Naive thymus-derived CD4-positive, alpha-beta T cell (primary cell): ENCODE measurements at regions not wholly inside any gene's neighbourhood (a gene's known extent, or its start where the extent isn't known, plus 50 kb on each side); places are given as distances from the start of the nearest gene placed in this dataset.

Experiments used
- ATAC-seq: fragments of 150-1000 bp; cut with Tn5 transposase; 2 replicates; pipeline ENCODE4 v1.10.0; 2021; ENCODE audit warnings: mild to moderate bottlenecking, moderate library complexity
- CTCF ChIA-PET: fragments of 350-600 bp; sonication (Branson Sonifier 250); formaldehyde crosslinking; loops from one replicate; lab custom pipeline; 2021; ENCODE audit warnings: antibody characterized with exemption; lab: Charles Lee
- POLR2A ChIA-PET: fragments of 350-600 bp; sonication (Branson Sonifier 250); formaldehyde crosslinking; loops from one replicate; lab custom pipeline; 2021; ENCODE audit warnings: antibody characterized with exemption, inconsistent platforms; lab: Charles Lee
- DNase-seq, 9 donors: peaks; one replicate each; pipeline versions ENCODE4 v3.0.0 to v3.0.0-alpha.2; 2020 to 2022; ENCODE audit warnings: mixed read lengths in 1 of 9
- H3K27ac ChIP-seq: one replicate; pipeline ENCODE4 v1.7.0; 2013; ENCODE audit warnings: mild to moderate bottlenecking, low read depth, low read length, moderate library complexity
- H3K27me3 ChIP-seq, 2 donors: one replicate each; pipeline ENCODE4 v1.7.0; 2013; ENCODE audit warnings: low read length in 2 of 2, mild to moderate bottlenecking in 2 of 2, moderate library complexity in 2 of 2; ENCODE audit not compliant: control insufficient read depth in 2 of 2, insufficient read depth in 2 of 2
- H3K36me3 ChIP-seq, 3 experiments: 1 replicate in 2 of 3; 2 replicates in 1 of 3; pipeline ENCODE4 v1.7.0; 2013; ENCODE audit warnings: low read length in 3 of 3, mild to moderate bottlenecking in 3 of 3, moderate library complexity in 1 of 3; ENCODE audit not compliant: insufficient read depth in 3 of 3, control insufficient read depth in 2 of 3
- H3K4me1 ChIP-seq, 2 donors: one replicate each; pipeline ENCODE4 v1.7.0; 2013; ENCODE audit warnings: low read length in 2 of 2, mild to moderate bottlenecking in 2 of 2, moderate library complexity in 1 of 2; ENCODE audit not compliant: control insufficient read depth in 2 of 2, insufficient read depth in 2 of 2
- H3K4me3 ChIP-seq: 2 replicates; pipeline ENCODE4 v1.7.0; 2013; ENCODE audit warnings: mild to moderate bottlenecking, low read length
- H3K9me3 ChIP-seq, 3 experiments: 1 replicate in 2 of 3; 2 replicates in 1 of 3; pipeline ENCODE4 v1.7.0; 2013; ENCODE audit warnings: low read length in 3 of 3; ENCODE audit not compliant: control insufficient read depth in 2 of 3
- H3K27ac Mint-ChIP-seq, 9 donors: one replicate each; pipeline ENCODE4 v1.8.0; 2020 to 2022; ENCODE audit warnings: mixed read lengths in 9 of 9, mild to moderate bottlenecking in 8 of 9, moderate library complexity in 5 of 9, inconsistent platforms in 2 of 9
- H3K27me3 Mint-ChIP-seq, 5 donors: one replicate each; pipeline ENCODE4 v1.8.0; 2021 to 2022; ENCODE audit warnings: mixed read lengths in 5 of 5, mild to moderate bottlenecking in 1 of 5
- H3K36me3 Mint-ChIP-seq, 5 donors: one replicate each; pipeline ENCODE4 v1.8.0; 2020 to 2022; ENCODE audit warnings: mixed read lengths in 5 of 5, mild to moderate bottlenecking in 3 of 5, inconsistent platforms in 1 of 5
- H3K4me1 Mint-ChIP-seq, 7 donors: one replicate each; pipeline ENCODE4 v1.8.0; 2020 to 2022; ENCODE audit warnings: mixed read lengths in 7 of 7, mild to moderate bottlenecking in 3 of 7, inconsistent platforms in 1 of 7
- H3K4me3 Mint-ChIP-seq, 10 donors: one replicate each; pipeline ENCODE4 v1.8.0; 2020 to 2022; ENCODE audit warnings: mild to moderate bottlenecking in 10 of 10, mixed read lengths in 10 of 10, moderate library complexity in 6 of 10, inconsistent platforms in 2 of 10
- H3K9me3 Mint-ChIP-seq, 11 donors: one replicate each; pipeline ENCODE4 v1.8.0; 2020 to 2022; ENCODE audit warnings: mixed read lengths in 11 of 11, mild to moderate bottlenecking in 4 of 11, inconsistent platforms in 1 of 11, moderate library complexity in 1 of 11
- intact Hi-C, 2 donors: fragments of 100-400 bp; cut with micrococcal nuclease; formaldehyde crosslinking; loops; one replicate each; pipeline ENCODE4 v1.15.1; 2023

- DNase-seq: no peak
- intact Hi-C loops: no loop called here
- Mint-ChIP-seq H3K4me3 (no peak overlapping the region), H3K9me3 (peaks cover 0 to 15% (median 3%) of the 10 kb centered on the region in 11 donors), H3K27me3 (peaks cover 0 to 3% (median 0%) of the 10 kb centered on the region in 5 donors), H3K4me1 (peaks cover 0 to 14% (median 6%) of the 10 kb centered on the region in 7 donors), H3K27ac (no peak overlapping the region), H3K36me3 (peaks cover 0 to 23% (median 0%) of the 10 kb centered on the region in 5 donors)
- Histone ChIP-seq H3K9me3 (no peaks in the 10 kb centered on the region), H3K27ac (no peak overlapping the region), H3K27me3 (no peaks in the 10 kb centered on the region), H3K4me1 (no peaks in the 10 kb centered on the region), H3K36me3 (no peaks in the 10 kb centered on the region), H3K4me3 (no peak overlapping the region)
- ChIA-PET POLR2A (no interaction called here), CTCF (no interaction called here)
- ATAC-seq: no peak
These were observed 147.9 kb upstream of the SAMSN1 start for GRCh38 chr21:14693997-14694396.

- Histone ChIP-seq H3K27ac (no peak overlapping the region), H3K9me3 (no peaks in the 10 kb centered on the region), H3K27me3 (no peaks in the 10 kb centered on the region), H3K4me1 (peaks cover 0 to 2% of the 10 kb centered on the region in 2 donors), H3K4me3 (no peak overlapping the region), H3K36me3 (no peaks in the 10 kb centered on the region)
- H3K27ac Mint-ChIP-seq: no peak overlapping the region
- H3K4me1 Mint-ChIP-seq: peaks cover 6 to 21% (median 9%) of the 10 kb centered on the region in 7 donors
- no peak overlapping the region for H3K4me3 Mint-ChIP-seq
- H3K36me3 Mint-ChIP-seq: peaks cover 0 to 33% (median 0%) of the 10 kb centered on the region in 5 donors
- intact Hi-C loops: no loop called here
- DNase-seq: no peak
- POLR2A ChIA-PET: interaction anchor here (0.6 to 1.0 kb wide), 2 partner anchors 15 to 858 kb away, joined by 3 read pairs; no protein-coding TSS in a partner anchor
- CTCF ChIA-PET: no interaction called here
- H3K27me3 Mint-ChIP-seq: peaks cover 0 to 4% (median 0%) of the 10 kb centered on the region in 5 donors
- H3K9me3 Mint-ChIP-seq: peaks cover 0 to 19% (median 3%) of the 10 kb centered on the region in 11 donors
- no peak for ATAC-seq
These were observed 145.8 kb upstream of the SAMSN1 start for GRCh38 chr21:14691914-14692313.

- CTCF ChIA-PET: interaction anchor here (0.6 kb wide), 1 partner anchor 711 kb away, joined by 3 read pairs; no protein-coding TSS in a partner anchor
- no peak overlapping the region for H3K27ac Mint-ChIP-seq
- peaks cover 0 to 33% (median 0%) of the 10 kb centered on the region in 5 donors for H3K36me3 Mint-ChIP-seq
- Histone ChIP-seq H3K36me3 (no peaks in the 10 kb centered on the region), H3K27ac (no peak overlapping the region), H3K27me3 (no peaks in the 10 kb centered on the region), H3K4me3 (no peak overlapping the region), H3K9me3 (no peaks in the 10 kb centered on the region), H3K4me1 (peaks cover 0 to 6% of the 10 kb centered on the region in 2 donors)
- no peak for DNase-seq
- peaks cover 0 to 19% (median 3%) of the 10 kb centered on the region in 11 donors for H3K9me3 Mint-ChIP-seq
- intact Hi-C loops: no loop called here
- no peak overlapping the region for H3K4me3 Mint-ChIP-seq
- ATAC-seq: peak; percentile 65
- peaks cover 8 to 31% (median 14%) of the 10 kb centered on the region in 7 donors for H3K4me1 Mint-ChIP-seq
- POLR2A ChIA-PET: interaction anchor here (0.7 kb wide), 1 partner anchor 15 kb away, joined by 4 read pairs; no protein-coding TSS in a partner anchor
- peaks cover 0 to 4% (median 0%) of the 10 kb centered on the region in 5 donors for H3K27me3 Mint-ChIP-seq
These were observed 144.8 kb upstream of the SAMSN1 start for GRCh38 chr21:14690886-14691285.

- no peak overlapping the region for H3K4me3 Mint-ChIP-seq
- peaks cover 0 to 19% (median 3%) of the 10 kb centered on the region in 11 donors for H3K9me3 Mint-ChIP-seq
- H3K27me3 Mint-ChIP-seq: peaks cover 0 to 4% (median 0%) of the 10 kb centered on the region in 5 donors
- no peak overlapping the region for H3K27ac ChIP-seq
- intact Hi-C loops: no loop called here
- H3K27me3 ChIP-seq: no peaks in the 10 kb centered on the region
- H3K9me3 ChIP-seq: no peaks in the 10 kb centered on the region
- peaks cover 12 to 42% (median 29%) of the 10 kb centered on the region in 7 donors for H3K4me1 Mint-ChIP-seq
- CTCF ChIA-PET: no interaction called here
- POLR2A ChIA-PET: interaction anchor here (2.4 kb wide), 1 partner anchor 13 kb away, joined by 7 read pairs; no protein-coding TSS in a partner anchor
- DNase-seq: no peak
- H3K36me3 ChIP-seq: no peaks in the 10 kb centered on the region
- H3K4me3 ChIP-seq: no peak overlapping the region
- peaks cover 3 to 6% of the 10 kb centered on the region in 2 donors for H3K4me1 ChIP-seq
- no peak overlapping the region for H3K27ac Mint-ChIP-seq
- H3K36me3 Mint-ChIP-seq: peaks cover 0 to 30% (median 4%) of the 10 kb centered on the region in 5 donors
- no peak for ATAC-seq
These were observed 142.8 kb upstream of the SAMSN1 start for GRCh38 chr21:14688936-14689335.

GRCh38 chr21:14688412-14688811 is 142.3 kb upstream of the SAMSN1 start:
- Mint-ChIP-seq H3K9me3 (peaks cover 0 to 19% (median 3%) of the 10 kb centered on the region in 11 donors), H3K27ac (no peak overlapping the region), H3K36me3 (peaks cover 0 to 30% (median 4%) of the 10 kb centered on the region in 5 donors), H3K27me3 (peaks cover 0 to 4% (median 0%) of the 10 kb centered on the region in 5 donors), H3K4me3 (no peak overlapping the region), H3K4me1 (peaks cover 13 to 44% (median 31%) of the 10 kb centered on the region in 7 donors)
- Histone ChIP-seq H3K36me3 (no peaks in the 10 kb centered on the region), H3K4me3 (no peak overlapping the region), H3K27ac (no peak overlapping the region), H3K4me1 (peaks cover 3 to 6% of the 10 kb centered on the region in 2 donors), H3K9me3 (no peaks in the 10 kb centered on the region), H3K27me3 (no peaks in the 10 kb centered on the region)
- no peak for DNase-seq
- POLR2A ChIA-PET: interaction anchor here (2.4 kb wide), 1 partner anchor 12 kb away, joined by 7 read pairs; no protein-coding TSS in a partner anchor
- no peak for ATAC-seq
- intact Hi-C loops: no loop called here
- CTCF ChIA-PET: no interaction called here

- Mint-ChIP-seq H3K27ac (peak overlapping the region in 3 of 9 donors; percentile 5 to 44 (median 17)), H3K36me3 (peaks cover 0 to 31% (median 4%) of the 10 kb centered on the region in 5 donors), H3K9me3 (peaks cover 0 to 19% (median 3%) of the 10 kb centered on the region in 11 donors), H3K27me3 (peaks cover 0 to 4% (median 0%) of the 10 kb centered on the region in 5 donors), H3K4me1 (peaks cover 19 to 50% (median 39%) of the 10 kb centered on the region in 7 donors), H3K4me3 (peak overlapping the region in 1 of 10 donors; percentile 50)
- CTCF ChIA-PET: interaction anchor here (1.2 kb wide), 1 partner anchor 11 kb away, joined by 3 read pairs; no protein-coding TSS in a partner anchor
- Histone ChIP-seq H3K27me3 (no peaks in the 10 kb centered on the region), H3K4me3 (no peak overlapping the region), H3K9me3 (no peaks in the 10 kb centered on the region), H3K4me1 (peaks cover 3 to 6% of the 10 kb centered on the region in 2 donors), H3K36me3 (no peaks in the 10 kb centered on the region), H3K27ac (no peak overlapping the region)
- POLR2A ChIA-PET: interaction anchor here (2.4 kb wide), 1 partner anchor 11 kb away, joined by 7 read pairs; no protein-coding TSS in a partner anchor
- DNase-seq: no peak
- ATAC-seq: peak; percentile 85
- intact Hi-C loops: loop anchor here in 1 of 2 donors (1.0 kb wide), 1 partner anchor 11 kb away; no protein-coding TSS in a partner anchor
These were observed 141.1 kb upstream of the SAMSN1 start for GRCh38 chr21:14687268-14687625.
